ENCODE measurements at regions not wholly inside any gene's neighbourhood (a gene's known extent, or its start where the extent isn't known, plus 50 kb on each side); places are given as distances from the start of the nearest gene placed in this dataset.

DNA sequence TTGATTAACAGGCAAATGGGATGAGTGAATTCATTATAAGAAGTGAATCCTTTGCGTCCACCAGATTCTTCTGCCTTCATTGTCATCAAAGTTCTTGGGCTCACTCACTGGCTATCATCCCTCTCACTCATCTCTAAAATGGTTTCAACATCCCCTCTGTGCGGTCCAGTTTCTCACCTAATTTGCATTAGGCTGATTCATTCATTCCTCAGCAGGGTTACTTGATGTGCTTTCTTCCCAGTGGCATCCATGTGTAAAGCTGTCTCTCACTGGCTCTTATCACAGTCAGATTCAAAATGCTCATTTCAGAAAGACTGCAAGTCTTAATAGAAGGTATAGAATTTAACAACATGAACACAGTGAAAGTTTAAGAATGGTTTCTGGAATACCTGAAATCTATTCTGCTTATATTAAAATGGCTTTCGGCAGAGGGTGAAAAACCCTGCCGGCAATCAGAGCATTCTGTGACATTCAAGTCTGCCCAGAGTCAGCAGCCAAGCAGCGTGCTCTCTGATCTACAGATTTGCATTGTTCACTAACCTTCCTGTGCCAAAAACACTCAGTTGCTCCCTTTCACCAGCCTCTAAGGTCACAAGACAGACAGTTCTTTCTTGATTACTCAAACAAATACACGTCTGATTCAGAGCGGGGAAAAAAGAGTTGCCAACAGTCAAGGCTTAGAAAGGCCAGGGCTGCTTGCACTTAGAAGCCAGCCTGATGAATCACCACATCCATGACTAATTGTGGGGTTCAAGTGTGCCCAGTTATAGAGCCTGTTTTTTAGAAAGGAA is 106.7 kb downstream of the TES start:
- Histone ChIP-seq H3K4me1 (ENCODE audit: control insufficient read depth, low read depth, low read length) (peaks cover 5% of the 10 kb centered on the region), H3K4me3 (ENCODE audit: low read length) (no peak overlapping the region), H3K27ac (ENCODE audit: low read depth, low read length) (peak overlapping the region; percentile 66), H3K27me3 (ENCODE audit: insufficient read depth, low read length, poor library complexity) (no peaks in the 10 kb centered on the region), H3K9ac (ENCODE audit: low read length) (no peak overlapping the region), H3K56ac (ENCODE audit: low read length) (peak overlapping the region; percentile 36), H2BK5ac (ENCODE audit: low read length) (peak overlapping the region; percentile 18), H3K4me2 (ENCODE audit: low read length) (no peak overlapping the region), H4K8ac (ENCODE audit: low read depth, low read length) (no peak overlapping the region), H3K23ac (ENCODE audit: low read length) (no peak overlapping the region), H3K36me3 (ENCODE audit: control insufficient read depth, insufficient read depth, low read length) (no peaks in the 10 kb centered on the region), H3K79me2 (ENCODE audit: control insufficient read depth, insufficient read depth, low read length) (no peaks in the 10 kb centered on the region), H2BK120ac (ENCODE audit: low read depth, low read length) (no peak overlapping the region), H3K18ac (ENCODE audit: low read length) (no peak overlapping the region), H4K5ac (ENCODE audit: low read length) (no peak overlapping the region), H2BK15ac (replicated peaks; ENCODE audit: low read depth) (no peak overlapping the region), H3K4ac (ENCODE audit: low read depth, low read length) (no peak overlapping the region), H3K79me1 (ENCODE audit: low read length) (no peaks in the 10 kb centered on the region), H2AK5ac (ENCODE audit: low read length) (no peak overlapping the region)
- DNase-seq: peak; percentile 88
- WGBS (ENCODE audit: extremely low coverage, insufficient coverage, low lambda C conversion rate): no CpG with 5 or more reads among the region's 7 CpGs

DNA sequence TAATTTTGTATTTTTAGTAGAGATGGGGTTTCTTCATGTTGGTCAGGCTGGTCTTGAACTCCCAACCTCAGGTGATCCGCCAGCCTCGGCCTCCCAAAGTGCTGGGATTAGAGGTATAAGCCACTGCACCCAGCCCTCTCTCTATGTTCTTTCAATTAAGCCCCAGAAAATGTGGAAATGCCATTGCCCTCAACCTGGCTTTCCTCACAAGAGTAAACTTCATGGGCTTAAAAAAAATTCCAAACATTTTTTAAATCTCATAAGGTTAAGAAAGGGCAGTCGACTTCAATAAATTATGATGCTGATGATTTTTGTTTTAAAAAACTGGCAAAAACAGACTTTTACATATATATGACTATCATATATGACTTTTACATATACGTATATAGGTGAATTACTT is 107.6 kb downstream of the TES start:
- Histone ChIP-seq H3K9ac (ENCODE audit: low read length) (no peak overlapping the region), H3K56ac (ENCODE audit: low read length) (no peak overlapping the region), H2BK5ac (ENCODE audit: low read length) (no peak overlapping the region), H3K23ac (ENCODE audit: low read length) (no peak overlapping the region), H2AK5ac (ENCODE audit: low read length) (no peak overlapping the region), H3K18ac (ENCODE audit: low read length) (peak overlapping the region; percentile 75), H4K5ac (ENCODE audit: low read length) (no peak overlapping the region), H3K27me3 (ENCODE audit: insufficient read depth, low read length, poor library complexity) (no peaks in the 10 kb centered on the region), H3K79me1 (ENCODE audit: low read length) (no peaks in the 10 kb centered on the region), H3K4ac (ENCODE audit: low read depth, low read length) (no peak overlapping the region), H2BK120ac (ENCODE audit: low read depth, low read length) (peak overlapping the region; percentile 61), H3K36me3 (ENCODE audit: control insufficient read depth, insufficient read depth, low read length) (no peaks in the 10 kb centered on the region), H3K4me2 (ENCODE audit: low read length) (no peak overlapping the region), H4K8ac (ENCODE audit: low read depth, low read length) (no peak overlapping the region), H3K4me3 (ENCODE audit: low read length) (no peak overlapping the region), H2BK15ac (replicated peaks; ENCODE audit: low read depth) (no peak overlapping the region), H3K79me2 (ENCODE audit: control insufficient read depth, insufficient read depth, low read length) (no peaks in the 10 kb centered on the region), H3K4me1 (ENCODE audit: control insufficient read depth, low read depth, low read length) (peaks cover 5% of the 10 kb centered on the region), H3K27ac (ENCODE audit: low read depth, low read length) (no peak overlapping the region)
- DNase-seq: no peak
- no CpG with 5 or more reads among the region's 4 CpGs for WGBS (ENCODE audit: extremely low coverage, insufficient coverage, low lambda C conversion rate)

DNA sequence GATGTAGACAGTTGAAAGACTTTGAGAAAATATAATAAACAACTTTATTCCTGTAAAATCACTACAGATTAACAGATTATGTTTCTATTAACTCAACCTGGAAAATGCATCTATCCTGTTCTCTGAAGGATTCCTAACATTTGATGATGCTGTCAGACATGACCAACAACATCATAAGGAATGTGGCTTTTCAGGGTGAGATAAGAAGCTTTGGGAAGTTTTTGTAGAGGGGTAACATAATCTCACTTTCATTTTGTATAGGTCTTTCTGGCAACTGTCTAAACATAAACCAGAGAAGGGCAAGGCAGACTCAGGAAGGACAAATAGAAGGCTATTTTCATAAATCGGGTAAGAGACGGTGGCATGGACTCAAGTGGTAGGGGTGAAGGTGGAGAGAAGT is 112.2 kb downstream of the TES start:
- no peak overlapping the region for H3K9ac ChIP-seq (ENCODE audit: low read length)
- no peak overlapping the region for H3K4me3 ChIP-seq (ENCODE audit: low read length)
- H3K79me1 ChIP-seq (ENCODE audit: low read length): no peaks in the 10 kb centered on the region
- no peaks in the 10 kb centered on the region for H3K79me2 ChIP-seq (ENCODE audit: control insufficient read depth, insufficient read depth, low read length)
- no peaks in the 10 kb centered on the region for H3K4me1 ChIP-seq (ENCODE audit: control insufficient read depth, low read depth, low read length)
- WGBS (ENCODE audit: extremely low coverage, insufficient coverage, low lambda C conversion rate): 100% methylated on average over 1 of the region's 2 CpGs
- no peaks in the 10 kb centered on the region for H3K36me3 ChIP-seq (ENCODE audit: control insufficient read depth, insufficient read depth, low read length)
- H3K4me2 ChIP-seq (ENCODE audit: low read length): no peak overlapping the region
- no peak overlapping the region for H3K4ac ChIP-seq (ENCODE audit: low read depth, low read length)
- H3K18ac ChIP-seq (ENCODE audit: low read length): no peak overlapping the region
- H2AK5ac ChIP-seq (ENCODE audit: low read length): no peak overlapping the region
- H4K5ac ChIP-seq (ENCODE audit: low read length): no peak overlapping the region
- H2BK15ac ChIP-seq (replicated peaks; ENCODE audit: low read depth): no peak overlapping the region
- no peaks in the 10 kb centered on the region for H3K27me3 ChIP-seq (ENCODE audit: insufficient read depth, low read length, poor library complexity)
- H3K27ac ChIP-seq (ENCODE audit: low read depth, low read length): no peak overlapping the region
- H4K8ac ChIP-seq (ENCODE audit: low read depth, low read length): no peak overlapping the region
- H2BK120ac ChIP-seq (ENCODE audit: low read depth, low read length): no peak overlapping the region
- no peak overlapping the region for H3K56ac ChIP-seq (ENCODE audit: low read length)
- no peak overlapping the region for H2BK5ac ChIP-seq (ENCODE audit: low read length)
- no peak for DNase-seq
- no peak overlapping the region for H3K23ac ChIP-seq (ENCODE audit: low read length)

DNA sequence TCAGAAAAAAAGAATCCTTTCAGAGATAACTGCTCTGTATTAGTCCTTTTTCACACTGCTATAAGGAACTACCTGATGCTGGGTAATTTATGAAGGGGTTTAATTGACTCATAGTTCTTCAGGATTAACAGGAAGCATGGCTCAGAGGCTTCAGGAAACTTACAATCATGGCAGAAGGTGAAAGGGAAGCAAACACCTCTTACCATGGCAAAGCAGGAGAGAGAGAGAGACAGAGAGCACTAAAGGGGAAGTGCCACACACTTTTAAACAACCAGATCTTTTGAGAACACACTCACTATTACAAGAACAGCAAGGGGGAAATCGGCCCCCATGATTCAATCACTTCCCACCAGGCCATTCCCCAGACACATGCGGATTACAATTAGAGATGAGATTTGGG is 114.2 kb downstream of the TES start:
- Histone ChIP-seq H4K8ac (ENCODE audit: low read depth, low read length) (no peak overlapping the region), H3K36me3 (ENCODE audit: control insufficient read depth, insufficient read depth, low read length) (no peaks in the 10 kb centered on the region), H2AK5ac (ENCODE audit: low read length) (no peak overlapping the region)

DNA sequence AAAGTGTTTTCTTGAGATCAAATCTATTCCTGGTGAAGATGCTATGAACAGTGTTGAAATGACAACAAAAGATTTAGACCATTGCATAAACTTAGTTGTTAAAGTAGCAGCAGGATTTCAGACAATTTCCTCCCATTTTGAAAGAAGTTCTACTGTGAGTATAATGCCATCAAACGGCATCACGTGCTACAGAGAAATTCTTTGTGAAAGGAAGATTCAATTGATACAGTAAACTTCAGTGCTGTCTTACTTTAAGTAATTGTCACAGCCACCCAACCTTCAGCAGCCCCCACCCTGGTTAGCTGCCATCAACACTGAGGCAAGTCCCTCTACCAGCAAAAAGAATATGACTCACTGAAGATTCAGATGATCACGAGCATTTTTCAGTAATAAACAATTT is 115.2 kb downstream of the TES start:
- no peak for DNase-seq
- no peaks in the 10 kb centered on the region for H3K36me3 ChIP-seq (ENCODE audit: control insufficient read depth, insufficient read depth, low read length)
- no peak overlapping the region for H3K56ac ChIP-seq (ENCODE audit: low read length)
- H3K4ac ChIP-seq (ENCODE audit: low read depth, low read length): no peak overlapping the region
- H4K8ac ChIP-seq (ENCODE audit: low read depth, low read length): no peak overlapping the region
- no peak overlapping the region for H3K4me2 ChIP-seq (ENCODE audit: low read length)
- H3K79me1 ChIP-seq (ENCODE audit: low read length): no peaks in the 10 kb centered on the region
- no peak overlapping the region for H2BK15ac ChIP-seq (replicated peaks; ENCODE audit: low read depth)
- H2BK120ac ChIP-seq (ENCODE audit: low read depth, low read length): no peak overlapping the region
- no peak overlapping the region for H4K5ac ChIP-seq (ENCODE audit: low read length)
- H3K18ac ChIP-seq (ENCODE audit: low read length): no peak overlapping the region
- no peak overlapping the region for H3K27ac ChIP-seq (ENCODE audit: low read depth, low read length)
- H3K23ac ChIP-seq (ENCODE audit: low read length): no peak overlapping the region
- no peak overlapping the region for H3K4me3 ChIP-seq (ENCODE audit: low read length)
- H3K9ac ChIP-seq (ENCODE audit: low read length): no peak overlapping the region
- H3K79me2 ChIP-seq (ENCODE audit: control insufficient read depth, insufficient read depth, low read length): no peaks in the 10 kb centered on the region
- H3K4me1 ChIP-seq (ENCODE audit: control insufficient read depth, low read depth, low read length): no peaks in the 10 kb centered on the region
- no peaks in the 10 kb centered on the region for H3K27me3 ChIP-seq (ENCODE audit: insufficient read depth, low read length, poor library complexity)
- WGBS (ENCODE audit: extremely low coverage, insufficient coverage, low lambda C conversion rate): no CpG with 5 or more reads among the region's 3 CpGs
- H2BK5ac ChIP-seq (ENCODE audit: low read length): no peak overlapping the region
- H2AK5ac ChIP-seq (ENCODE audit: low read length): no peak overlapping the region

More for the DNA sequence above, 114.2 kb downstream of the TES start:
- no peaks in the 10 kb centered on the region for H3K27me3 ChIP-seq (ENCODE audit: insufficient read depth, low read length, poor library complexity)
- H3K4me3 ChIP-seq (ENCODE audit: low read length): no peak overlapping the region
- no peak overlapping the region for H2BK120ac ChIP-seq (ENCODE audit: low read depth, low read length)
- H3K4me1 ChIP-seq (ENCODE audit: control insufficient read depth, low read depth, low read length): no peaks in the 10 kb centered on the region
- DNase-seq: no peak
- no peaks in the 10 kb centered on the region for H3K79me2 ChIP-seq (ENCODE audit: control insufficient read depth, insufficient read depth, low read length)
- H3K4me2 ChIP-seq (ENCODE audit: low read length): no peak overlapping the region
- H3K9ac ChIP-seq (ENCODE audit: low read length): no peak overlapping the region
- H2BK15ac ChIP-seq (replicated peaks; ENCODE audit: low read depth): no peak overlapping the region
- no peak overlapping the region for H2BK5ac ChIP-seq (ENCODE audit: low read length)
- no peak overlapping the region for H3K18ac ChIP-seq (ENCODE audit: low read length)
- WGBS (ENCODE audit: extremely low coverage, insufficient coverage, low lambda C conversion rate): no CpG with 5 or more reads among the region's 2 CpGs
- H3K79me1 ChIP-seq (ENCODE audit: low read length): no peaks in the 10 kb centered on the region
- no peak overlapping the region for H3K4ac ChIP-seq (ENCODE audit: low read depth, low read length)
- H3K27ac ChIP-seq (ENCODE audit: low read depth, low read length): no peak overlapping the region
- no peak overlapping the region for H3K56ac ChIP-seq (ENCODE audit: low read length)
- no peak overlapping the region for H3K23ac ChIP-seq (ENCODE audit: low read length)
- no peak overlapping the region for H4K5ac ChIP-seq (ENCODE audit: low read length)

DNA sequence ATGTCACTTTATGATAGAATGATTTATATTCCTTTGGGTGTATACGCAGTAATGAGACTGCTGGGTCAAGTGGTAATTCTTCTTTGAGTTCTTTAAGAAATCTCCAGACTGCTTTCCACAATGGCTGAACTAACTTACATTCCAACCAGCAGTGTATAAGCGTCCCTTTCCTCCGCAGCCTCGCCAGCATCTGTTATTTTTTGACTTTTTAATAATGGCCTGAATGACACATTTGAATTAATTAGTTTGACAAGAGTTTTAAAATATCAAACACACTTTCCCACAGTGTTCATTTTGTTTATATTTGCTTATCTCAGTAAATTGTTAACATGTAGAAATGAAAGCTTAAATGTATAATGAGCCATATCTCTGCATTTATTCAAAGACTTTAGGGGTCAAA is 116.8 kb downstream of the TES start:
- Histone ChIP-seq H2BK5ac (ENCODE audit: low read length) (no peak overlapping the region), H4K5ac (ENCODE audit: low read length) (no peak overlapping the region), H2AK5ac (ENCODE audit: low read length) (no peak overlapping the region), H3K18ac (ENCODE audit: low read length) (no peak overlapping the region), H3K79me1 (ENCODE audit: low read length) (no peaks in the 10 kb centered on the region), H3K79me2 (ENCODE audit: control insufficient read depth, insufficient read depth, low read length) (no peaks in the 10 kb centered on the region), H3K23ac (ENCODE audit: low read length) (no peak overlapping the region), H3K9ac (ENCODE audit: low read length) (no peak overlapping the region), H3K4me3 (ENCODE audit: low read length) (no peak overlapping the region), H3K4ac (ENCODE audit: low read depth, low read length) (no peak overlapping the region), H3K4me2 (ENCODE audit: low read length) (no peak overlapping the region), H3K4me1 (ENCODE audit: control insufficient read depth, low read depth, low read length) (no peaks in the 10 kb centered on the region), H3K36me3 (ENCODE audit: control insufficient read depth, insufficient read depth, low read length) (no peaks in the 10 kb centered on the region), H3K27ac (ENCODE audit: low read depth, low read length) (no peak overlapping the region), H3K56ac (ENCODE audit: low read length) (no peak overlapping the region), H2BK15ac (replicated peaks; ENCODE audit: low read depth) (no peak overlapping the region), H2BK120ac (ENCODE audit: low read depth, low read length) (no peak overlapping the region), H3K27me3 (ENCODE audit: insufficient read depth, low read length, poor library complexity) (no peaks in the 10 kb centered on the region), H4K8ac (ENCODE audit: low read depth, low read length) (no peak overlapping the region)
- DNase-seq: no peak
- no CpG with 5 or more reads among the region's 4 CpGs for WGBS (ENCODE audit: extremely low coverage, insufficient coverage, low lambda C conversion rate)

Data from mesendoderm (in vitro differentiated cells).